ENCODE measurements at regions not wholly inside any gene's neighbourhood (a gene's known extent, or its start where the extent isn't known, plus 50 kb on each side); places are given as distances from the start of the nearest gene placed in this dataset.
"Not testable (repeated sequence)": the region's sequence is repeated elsewhere in the genome, so short reads cannot be mapped to it uniquely, and the experiment has no call there.

DNA sequence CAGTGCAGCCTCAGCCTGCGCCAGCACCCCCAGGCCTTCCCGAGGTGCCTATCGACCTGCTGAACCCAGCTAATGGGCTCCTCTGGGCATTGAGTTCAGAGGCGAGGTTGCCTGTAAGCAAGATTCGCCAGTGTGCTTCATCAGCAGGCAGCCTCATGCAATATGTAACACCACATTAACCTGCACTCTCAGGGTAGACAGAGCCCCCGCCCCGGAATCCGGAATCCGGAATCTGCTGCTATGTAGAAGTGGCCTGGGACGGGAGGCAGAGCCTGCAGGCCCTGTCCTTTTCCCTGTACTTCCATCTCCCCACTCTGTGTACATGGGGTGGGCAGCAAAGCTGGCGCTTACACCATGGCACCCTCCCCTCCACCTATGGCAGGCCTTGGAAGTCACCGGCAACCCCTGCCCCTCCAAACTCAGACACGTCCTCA is 83.9 kb upstream of the RET start:
- Mint-ChIP-seq H3K36me3 (ENCODE audit: low read depth) (no peaks in the 10 kb centered on the region), H3K9me3 (no peaks in the 10 kb centered on the region), H3K4me3 (no peak overlapping the region), H3K27ac (no peak overlapping the region), H3K4me1 (peaks cover 3% of the 10 kb centered on the region), H3K27me3 (peaks cover 2% of the 10 kb centered on the region)
- POLR2A ChIA-PET, result no interaction called here
- CTCF ChIA-PET, result no interaction called here
- no peak for DNase-seq

DNA sequence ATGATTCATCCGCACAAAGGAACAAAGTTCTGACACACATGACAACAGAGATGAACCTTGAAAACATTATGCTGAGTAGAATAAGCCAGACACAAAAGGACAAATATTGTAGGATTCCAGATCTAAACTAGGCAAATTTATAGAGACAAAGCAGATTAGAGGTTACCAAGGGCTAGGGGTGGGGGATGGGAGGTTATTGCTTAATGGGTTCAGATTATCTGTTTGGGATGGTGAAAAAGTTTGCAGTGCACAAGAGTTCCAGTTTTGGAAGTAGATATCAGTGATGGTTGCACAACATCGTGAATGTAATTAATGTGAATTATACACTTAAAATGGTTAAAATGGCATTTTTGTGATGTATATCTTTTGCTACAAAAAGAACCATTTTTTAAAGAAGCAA is 82.0 kb upstream of the RET start:
- POLR2A ChIA-PET; H3K9me3 Mint-ChIP-seq; H3K27me3 Mint-ChIP-seq; H3K27ac Mint-ChIP-seq; H3K36me3 Mint-ChIP-seq (ENCODE audit: low read depth); DNase-seq; H3K4me1 Mint-ChIP-seq; H3K4me3 Mint-ChIP-seq; CTCF ChIA-PET: not testable (repeated sequence)

DNA sequence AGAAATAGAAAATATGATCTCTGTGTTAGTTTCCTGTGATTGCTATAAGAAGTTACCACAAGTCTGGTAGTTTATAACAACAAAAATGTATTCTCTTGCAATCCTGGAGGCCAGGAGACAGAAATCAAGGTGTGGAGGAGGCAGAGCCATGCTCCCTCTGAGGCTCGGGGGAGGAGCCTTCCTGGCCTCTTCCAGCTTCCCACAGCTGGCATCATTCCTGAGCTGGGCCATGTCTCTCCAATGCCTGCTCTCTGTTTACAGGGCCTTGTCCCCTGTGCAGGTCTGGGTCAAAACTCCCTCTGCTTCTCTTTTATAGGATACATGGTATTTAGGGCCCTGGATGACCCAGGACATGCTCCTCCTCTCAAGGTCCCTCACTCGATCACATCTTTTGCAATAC is 81.3 kb upstream of the RET start:
- no peak overlapping the region for H3K27ac Mint-ChIP-seq
- no peaks in the 10 kb centered on the region for H3K4me1 Mint-ChIP-seq
- DNase-seq, result no peak
- H3K36me3 Mint-ChIP-seq (ENCODE audit: low read depth), result no peaks in the 10 kb centered on the region
- CTCF ChIA-PET, result no interaction called here
- H3K27me3 Mint-ChIP-seq, result peaks cover 2% of the 10 kb centered on the region
- H3K4me3 Mint-ChIP-seq, result no peak overlapping the region
- POLR2A ChIA-PET, result no interaction called here
- no peaks in the 10 kb centered on the region for H3K9me3 Mint-ChIP-seq

DNA sequence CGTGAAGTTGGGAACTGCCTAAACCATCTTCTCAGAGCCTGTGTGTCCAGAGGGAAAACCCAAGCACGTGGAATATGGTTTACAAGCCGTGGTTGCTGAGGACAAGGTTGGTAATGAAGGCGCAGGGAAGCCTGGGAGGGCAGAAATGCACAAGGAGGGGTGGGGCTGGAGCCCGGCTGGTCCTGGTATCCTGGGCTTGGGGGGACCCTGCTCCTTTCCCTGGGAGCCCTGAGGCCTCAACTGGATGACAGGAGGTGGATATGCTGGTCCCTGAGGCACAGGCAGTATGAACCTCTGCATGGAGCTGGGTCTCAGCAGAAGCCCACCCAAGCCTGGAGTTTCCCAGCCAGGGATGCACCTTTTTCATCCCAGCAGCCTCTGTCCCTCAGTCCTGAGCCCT is 80.3 kb upstream of the RET start:
- DNase-seq, result no peak
- ChIA-PET CTCF (no interaction called here), POLR2A (no interaction called here)
- peaks cover 2% of the 10 kb centered on the region for H3K27me3 Mint-ChIP-seq
- no peak overlapping the region for H3K27ac Mint-ChIP-seq
- H3K4me1 Mint-ChIP-seq, result no peaks in the 10 kb centered on the region
- H3K9me3 Mint-ChIP-seq, result no peaks in the 10 kb centered on the region
- no peaks in the 10 kb centered on the region for H3K36me3 Mint-ChIP-seq (ENCODE audit: low read depth)
- H3K4me3 Mint-ChIP-seq, result no peak overlapping the region

DNA sequence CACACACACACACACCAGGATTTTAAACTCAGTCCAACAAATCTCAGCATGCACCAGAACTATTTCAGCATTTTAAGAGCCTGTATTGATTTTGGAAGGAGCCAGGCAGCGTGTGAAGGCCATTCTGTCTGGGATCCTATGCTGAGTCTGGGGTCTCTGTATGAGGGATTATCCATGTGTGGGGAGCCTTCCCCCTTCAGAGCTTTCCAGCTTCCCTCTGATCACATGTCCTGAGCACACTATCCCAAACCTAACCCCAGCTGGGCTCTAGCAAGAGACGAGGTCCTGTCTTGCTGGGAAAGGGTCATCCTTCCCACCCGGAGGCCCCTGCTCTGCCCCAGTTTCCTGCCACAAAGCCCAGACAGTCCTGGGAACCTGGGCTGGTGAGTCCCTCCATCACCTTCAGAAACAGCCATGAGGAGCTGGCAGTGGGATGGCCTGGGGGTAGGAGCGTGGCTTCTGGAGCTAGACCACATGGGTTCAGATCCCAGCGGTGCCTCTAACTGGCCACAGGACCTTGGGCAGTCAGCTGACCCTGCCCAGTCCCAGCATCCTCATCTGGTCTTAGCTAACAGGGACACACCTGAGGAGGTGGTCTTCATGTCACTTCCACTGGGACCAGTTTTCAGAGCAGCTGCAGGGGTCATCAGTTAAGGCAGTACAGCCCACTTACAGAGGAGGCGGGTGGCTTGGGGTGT is 79.6 kb upstream of the RET start:
- no peak for DNase-seq

DNA sequence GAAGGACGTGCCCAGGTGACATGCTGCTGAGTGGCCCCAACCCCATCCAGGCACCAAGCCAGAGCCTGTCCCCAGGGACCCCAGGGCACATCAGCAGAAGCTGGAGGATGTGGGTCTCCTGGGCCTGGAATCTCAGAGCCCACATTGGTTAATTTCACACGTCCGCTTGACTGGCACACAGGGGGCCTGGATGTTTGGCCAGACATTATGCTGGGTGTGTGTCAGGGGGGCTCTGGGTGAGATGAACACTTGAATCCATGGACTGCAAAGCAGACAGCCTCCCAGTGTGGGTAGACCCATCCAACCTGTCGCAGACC is 79.1 kb upstream of the RET start:
- H3K27me3 Mint-ChIP-seq, result peaks cover 2% of the 10 kb centered on the region
- H3K36me3 Mint-ChIP-seq (ENCODE audit: low read depth), result no peaks in the 10 kb centered on the region
- no peak overlapping the region for H3K27ac Mint-ChIP-seq
- no peaks in the 10 kb centered on the region for H3K4me1 Mint-ChIP-seq
- no peak overlapping the region for H3K4me3 Mint-ChIP-seq
- H3K9me3 Mint-ChIP-seq, result no peaks in the 10 kb centered on the region
- CTCF ChIA-PET, result interaction anchor here (1.2 kb wide), 1 partner anchor 11 kb away, joined by 3 read pairs; no protein-coding TSS in a partner anchor
- POLR2A ChIA-PET, result no interaction called here
- DNase-seq, result no peak

More for the DNA sequence above, 79.6 kb upstream of the RET start:
- H3K27ac Mint-ChIP-seq, result no peak overlapping the region
- peaks cover 2% of the 10 kb centered on the region for H3K27me3 Mint-ChIP-seq
- no peaks in the 10 kb centered on the region for H3K9me3 Mint-ChIP-seq
- H3K36me3 Mint-ChIP-seq (ENCODE audit: low read depth), result no peaks in the 10 kb centered on the region
- CTCF ChIA-PET, result interaction anchor here (1.2 kb wide), 1 partner anchor 11 kb away, joined by 3 read pairs; no protein-coding TSS in a partner anchor
- POLR2A ChIA-PET, result no interaction called here
- no peaks in the 10 kb centered on the region for H3K4me1 Mint-ChIP-seq
- no peak overlapping the region for H3K4me3 Mint-ChIP-seq

DNA sequence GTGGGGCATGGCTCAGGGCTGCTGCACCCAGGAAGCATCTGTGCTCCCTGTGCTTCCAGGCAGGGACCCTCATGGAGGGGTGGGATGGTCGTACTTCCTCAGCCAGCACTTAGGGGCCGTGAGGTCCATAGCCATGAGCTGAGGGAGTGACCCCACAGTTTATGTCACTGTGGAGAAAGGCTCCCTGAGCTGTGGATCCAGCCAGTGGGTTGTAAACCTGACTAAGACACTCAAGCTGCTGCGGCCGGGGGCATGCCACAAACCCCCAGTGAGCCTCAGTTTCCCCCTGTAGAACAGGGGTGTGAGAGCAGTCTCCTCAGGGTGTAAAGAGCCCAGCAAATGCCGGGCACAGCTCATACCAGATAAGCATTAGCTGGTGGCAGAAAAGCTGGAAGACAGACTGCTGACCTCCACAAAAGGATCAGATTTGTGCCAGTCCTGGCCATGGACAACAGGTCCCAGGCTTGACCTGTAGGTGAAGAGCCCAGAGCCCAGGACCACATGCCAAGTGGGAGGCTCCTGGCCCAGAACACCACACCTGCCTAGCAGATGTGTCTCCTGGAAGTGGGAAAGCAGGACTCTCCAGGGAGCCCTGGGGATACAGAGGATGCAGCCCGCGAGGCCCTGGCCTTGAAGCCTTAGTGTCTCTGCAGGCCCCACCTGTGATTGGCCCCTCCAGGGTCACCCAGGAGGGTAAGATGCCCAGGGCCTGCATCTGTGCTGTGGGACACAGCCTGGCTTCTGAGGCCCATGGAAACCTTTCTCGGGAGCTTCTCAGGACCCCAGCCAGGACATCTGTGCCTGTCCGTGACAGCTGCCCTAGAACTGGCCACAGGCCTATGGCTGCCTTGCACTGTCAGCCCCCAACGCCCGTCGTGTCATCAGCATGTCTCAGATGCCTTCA is 78.1 kb upstream of the RET start:
- Mint-ChIP-seq H3K36me3 (ENCODE audit: low read depth) (no peaks in the 10 kb centered on the region), H3K9me3 (no peaks in the 10 kb centered on the region), H3K27ac (no peak overlapping the region), H3K4me1 (no peaks in the 10 kb centered on the region), H3K4me3 (no peak overlapping the region), H3K27me3 (peaks cover 2% of the 10 kb centered on the region)
- DNase-seq, result no peak
- ChIA-PET CTCF (interaction anchor here (1.2 kb wide), 1 partner anchor 10 kb away, joined by 3 read pairs; no protein-coding TSS in a partner anchor), POLR2A (no interaction called here)

DNA sequence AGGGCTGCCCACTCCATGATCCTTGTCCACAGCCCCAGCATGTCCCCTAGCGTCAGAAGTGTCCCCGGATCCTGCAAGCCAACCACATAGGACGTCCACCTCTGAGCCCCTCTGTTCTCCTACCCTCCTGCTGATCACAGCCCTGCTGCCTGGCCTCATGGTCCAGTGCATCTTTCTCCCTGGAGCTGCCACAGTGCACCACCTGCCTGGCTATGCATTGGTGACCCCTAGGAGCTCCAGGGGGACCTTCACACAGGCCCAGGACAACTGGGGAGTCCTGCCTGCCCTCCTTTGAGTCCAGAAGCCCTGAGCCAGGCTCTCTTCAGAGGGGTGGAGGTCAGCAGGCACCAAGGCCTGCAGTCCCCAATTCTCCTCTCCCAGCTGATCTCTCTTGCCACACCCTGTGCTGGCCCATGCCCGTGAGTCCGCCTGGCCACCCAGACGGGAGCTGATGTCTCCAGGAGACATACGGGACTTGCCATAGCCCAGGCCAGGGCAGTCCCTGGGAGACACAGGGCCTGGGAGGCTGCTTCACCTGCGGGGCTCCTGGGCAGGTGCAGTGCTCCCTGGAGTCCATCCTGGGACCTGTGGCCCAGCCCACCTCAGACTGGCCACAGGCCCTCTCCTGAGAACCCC is 77.4 kb upstream of the RET start:
- Mint-ChIP-seq H3K27me3 (peaks cover 4% of the 10 kb centered on the region), H3K36me3 (ENCODE audit: low read depth) (no peaks in the 10 kb centered on the region), H3K9me3 (no peaks in the 10 kb centered on the region), H3K27ac (no peak overlapping the region), H3K4me1 (no peaks in the 10 kb centered on the region), H3K4me3 (no peak overlapping the region)
- POLR2A ChIA-PET, result no interaction called here
- CTCF ChIA-PET, result no interaction called here
- DNase-seq, result no peak

DNA sequence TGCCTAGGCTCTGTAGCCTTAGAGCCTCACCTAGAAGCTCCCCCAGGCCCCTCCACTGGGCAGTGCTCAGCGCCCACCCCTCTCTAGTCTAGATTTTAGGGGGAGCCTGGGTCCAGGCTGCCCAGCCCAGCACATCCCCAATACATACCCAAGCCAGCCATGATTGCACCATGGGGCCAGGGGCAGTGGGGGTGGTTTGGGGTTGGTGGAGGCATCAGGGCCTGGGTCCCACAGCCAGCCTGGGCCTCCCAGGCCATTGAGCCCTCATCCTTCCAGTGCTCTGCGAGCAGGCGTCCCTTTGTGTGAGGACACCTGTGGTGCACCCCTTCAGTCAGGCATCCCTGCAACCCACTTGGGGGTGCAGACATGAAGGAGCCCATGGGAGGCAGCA is 76.9 kb upstream of the RET start:
- no peak for DNase-seq
- Mint-ChIP-seq H3K9me3 (no peaks in the 10 kb centered on the region), H3K4me3 (no peak overlapping the region), H3K27ac (no peak overlapping the region), H3K36me3 (ENCODE audit: low read depth) (no peaks in the 10 kb centered on the region), H3K4me1 (no peaks in the 10 kb centered on the region), H3K27me3 (peaks cover 3% of the 10 kb centered on the region)
- ChIA-PET POLR2A (no interaction called here), CTCF (no interaction called here)

DNA sequence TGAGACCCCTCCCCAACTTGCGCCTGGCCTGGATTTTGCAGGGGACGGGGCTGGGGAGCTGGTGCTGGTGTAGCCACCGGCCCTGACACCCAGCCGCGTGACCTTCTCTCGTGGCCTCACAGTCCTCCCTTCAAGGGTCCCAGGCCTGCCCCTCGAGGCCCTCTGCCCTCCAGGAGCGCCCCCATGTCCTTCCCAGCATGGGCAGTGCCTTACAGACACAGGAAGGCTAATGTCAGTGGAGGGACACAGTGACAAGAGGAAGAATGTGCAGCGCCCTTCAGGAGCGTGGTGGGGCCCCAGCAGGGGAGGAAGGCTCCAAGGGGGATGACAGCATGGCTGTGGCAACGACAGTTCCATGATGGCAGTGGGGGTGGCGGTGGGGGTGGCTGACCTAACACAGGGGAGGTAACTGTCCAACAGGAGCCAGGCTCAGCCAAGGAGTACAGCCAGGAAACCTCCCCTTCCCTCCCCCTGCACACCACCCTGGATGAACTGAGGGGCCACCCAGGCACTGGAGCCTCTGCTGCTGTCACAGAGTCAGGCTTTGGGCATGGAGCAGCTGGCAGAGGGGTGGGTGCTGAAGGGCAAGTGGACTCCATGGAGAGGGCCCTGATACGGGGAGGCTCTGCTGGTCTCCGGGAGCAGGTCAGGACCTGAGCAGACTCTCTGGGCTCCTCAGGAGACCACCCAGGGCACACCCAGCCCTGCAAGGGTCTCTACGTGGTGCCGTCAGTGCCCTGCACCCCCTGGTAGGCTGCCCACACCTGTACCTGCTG is 76.0 kb upstream of the RET start:
- H3K27ac Mint-ChIP-seq, result no peak overlapping the region
- peaks cover 6% of the 10 kb centered on the region for H3K27me3 Mint-ChIP-seq
- no peaks in the 10 kb centered on the region for H3K9me3 Mint-ChIP-seq
- ChIA-PET POLR2A (no interaction called here), CTCF (no interaction called here)
- DNase-seq, result no peak
- H3K4me3 Mint-ChIP-seq, result no peak overlapping the region
- H3K36me3 Mint-ChIP-seq (ENCODE audit: low read depth), result no peaks in the 10 kb centered on the region
- no peaks in the 10 kb centered on the region for H3K4me1 Mint-ChIP-seq

DNA sequence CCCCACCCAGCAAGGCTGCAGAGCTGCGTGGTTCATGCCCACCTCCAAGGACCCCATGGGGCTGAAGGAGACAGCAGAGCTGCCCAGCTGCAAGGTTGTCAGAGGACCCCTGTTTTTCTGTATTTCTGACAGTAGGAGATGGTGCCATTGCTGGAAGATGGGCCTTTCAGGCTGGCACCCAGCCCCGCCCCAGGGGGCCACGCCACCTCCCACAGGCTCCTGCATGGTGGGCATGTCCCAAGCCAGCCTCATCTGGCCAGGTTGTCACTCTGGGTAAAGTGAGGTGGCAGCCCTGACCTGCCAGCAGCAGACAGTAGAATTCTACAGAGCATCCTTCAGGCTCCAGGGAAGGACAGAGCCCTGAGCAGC is 75.5 kb upstream of the RET start:
- CTCF ChIA-PET, result no interaction called here
- Mint-ChIP-seq H3K4me1 (no peaks in the 10 kb centered on the region), H3K36me3 (ENCODE audit: low read depth) (no peaks in the 10 kb centered on the region), H3K27ac (no peak overlapping the region), H3K9me3 (no peaks in the 10 kb centered on the region), H3K27me3 (peaks cover 6% of the 10 kb centered on the region), H3K4me3 (no peak overlapping the region)
- POLR2A ChIA-PET, result no interaction called here
- DNase-seq, result no peak

DNA sequence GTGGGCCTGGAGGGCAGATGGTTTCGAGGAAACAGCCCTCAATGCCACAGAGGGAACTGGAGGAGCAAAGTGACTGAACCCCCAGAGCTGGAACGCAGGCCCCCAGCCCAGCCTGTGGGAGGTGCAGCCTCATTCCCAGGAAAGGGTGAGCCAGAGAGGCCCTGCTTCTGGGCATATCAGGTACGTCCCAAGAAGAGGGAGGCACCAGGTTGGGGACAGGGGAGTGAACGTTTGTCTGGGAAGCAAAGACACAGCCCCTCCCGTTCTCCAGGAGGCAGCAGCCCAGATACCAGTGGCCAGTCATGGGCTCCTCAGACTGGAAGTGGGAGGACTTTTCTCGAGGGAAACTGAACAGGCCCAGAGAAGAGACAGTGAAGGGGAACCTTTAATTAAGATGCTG is 74.3 kb upstream of the RET start:
- no peaks in the 10 kb centered on the region for H3K36me3 Mint-ChIP-seq (ENCODE audit: low read depth)
- ChIA-PET POLR2A (no interaction called here), CTCF (no interaction called here)
- H3K4me3 Mint-ChIP-seq, result no peak overlapping the region
- peaks cover 6% of the 10 kb centered on the region for H3K27me3 Mint-ChIP-seq
- DNase-seq, result no peak
- no peaks in the 10 kb centered on the region for H3K4me1 Mint-ChIP-seq
- H3K27ac Mint-ChIP-seq, result no peak overlapping the region
- H3K9me3 Mint-ChIP-seq, result no peaks in the 10 kb centered on the region

DNA sequence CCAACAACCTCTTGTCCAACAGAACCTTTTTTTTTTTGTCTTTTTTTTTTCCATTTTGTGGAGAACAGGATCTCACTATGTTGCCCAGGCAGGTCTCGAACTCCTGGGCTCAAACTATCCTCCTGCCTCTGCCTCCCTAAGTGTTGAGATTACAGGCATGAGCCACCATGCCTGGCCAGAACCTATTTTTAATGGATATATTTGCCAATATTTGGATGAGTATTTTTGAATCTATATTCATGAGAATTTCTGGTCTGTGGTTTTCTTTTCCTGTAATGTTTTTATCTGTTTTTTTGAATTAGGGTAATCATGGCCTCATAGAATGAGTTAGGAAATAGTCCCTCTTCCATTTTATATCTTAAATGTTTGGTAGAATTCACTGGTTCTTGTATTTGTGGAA is 70.4 kb upstream of the RET start:
- H3K27me3 Mint-ChIP-seq, result peaks cover 8% of the 10 kb centered on the region
- CTCF ChIA-PET, result no interaction called here

More for the DNA sequence above, 70.4 kb upstream of the RET start:
- no peak overlapping the region for H3K27ac Mint-ChIP-seq
- H3K9me3 Mint-ChIP-seq, result no peaks in the 10 kb centered on the region
- no peaks in the 10 kb centered on the region for H3K4me1 Mint-ChIP-seq
- H3K36me3 Mint-ChIP-seq (ENCODE audit: low read depth), result no peaks in the 10 kb centered on the region
- POLR2A ChIA-PET, result no interaction called here
- no peak for DNase-seq
- no peak overlapping the region for H3K4me3 Mint-ChIP-seq
